Heart right ventricle (tissue), 16 donors: ENCODE measurements at regions not wholly inside any gene's neighbourhood (a gene's known extent, or its start where the extent isn't known, plus 50 kb on each side); places are given as distances from the start of the nearest gene placed in this dataset.

ENCODE experiments used
- ATAC-seq, 8 donors: fragments of 200-7000 bp; cut with Tn5 transposase; one replicate each; pipeline ENCODE4 v1.9.1; 2020; ENCODE audit warnings: mild to moderate bottlenecking in 8 of 8, moderate library complexity in 8 of 8, moderate number of reproducible peaks in 1 of 8
- DNase-seq, 2 donors: peaks; one replicate each; pipeline ENCODE4 v3.0.0-alpha.2; 2020
- H3K27ac ChIP-seq, 10 donors: fragments of 200-600 bp; sonication (generic) in 2 of 10; one replicate each; pipeline versions ENCODE4 v1.5.0 to v1.8.0; 2020 to 2022; ENCODE audit warnings: mild to moderate bottlenecking in 3 of 10
- H3K27me3 ChIP-seq, 7 donors: fragments of 200-600 bp; one replicate each; pipeline ENCODE4 v1.8.0; 2021 to 2022; ENCODE audit warnings: mild to moderate bottlenecking in 2 of 7
- H3K36me3 ChIP-seq, 9 donors: fragments of 200-600 bp; sonication (generic) in 1 of 9; one replicate each; pipeline versions ENCODE4 v1.5.0 to v1.8.0; 2020 to 2022; ENCODE audit warnings: mild to moderate bottlenecking in 2 of 9
- H3K4me1 ChIP-seq, 9 donors: fragments of 200-600 bp; sonication (generic) in 1 of 9; one replicate each; pipeline versions ENCODE4 v1.5.0 to v1.8.0; 2020 to 2022; ENCODE audit warnings: mild to moderate bottlenecking in 4 of 9
- H3K4me3 ChIP-seq, 10 donors: fragments of 200-600 bp; sonication (generic) in 2 of 10; one replicate each; pipeline versions ENCODE4 v1.5.0 to v1.8.0; 2020 to 2022; ENCODE audit warnings: mild to moderate bottlenecking in 7 of 10, moderate library complexity in 2 of 10
- H3K9me3 ChIP-seq, 11 donors: fragments of 200-600 bp in 10 of 11; sonication (generic) in 2 of 11; one replicate each; pipeline versions ENCODE4 v1.5.0 to v1.8.0; 2013 to 2022; ENCODE audit warnings: mild to moderate bottlenecking in 2 of 11, control low read depth in 1 of 11, moderate library complexity in 1 of 11
- CTCF ChIP-seq, 9 donors: fragments of 200-600 bp; sonication (generic) in 2 of 9; IDR thresholded peaks; one replicate each; pipeline versions ENCODE4 v1.5.0 to v1.8.0; 2021 to 2022; ENCODE audit warnings: antibody characterized with exemption in 9 of 9, mild to moderate bottlenecking in 5 of 9, moderate library complexity in 1 of 9
- whole genome bisulfite sequencing, 2 donors: extraction: QIAGEN DNeasy Blood & Tissue Kit; methylation state at CpG; one replicate each; pipeline ENCODE4 v1.1.7; 2013; ENCODE audit warnings: inconsistent platforms in 1 of 2; 5-methylcytosine and 5-hydroxymethylcytosine counted together
- intact Hi-C, 10 donors: fragments of 100-400 bp; cut with DNase I; formaldehyde crosslinking; loops; one replicate each; pipeline versions ENCODE4 v1.11.1 to v1.14.2; 2022
- donor health status: Arrhythmogenic right ventricular cardiomyopathy.
- donor health status: ischemic (EF 13 %, LVEDD 7.1; RV severe dilation, severe dysfunction).
- donor health status: healthy with polysubstance abuse.
- donor health status: DM: no; HTN: yes; CAD: no.
- donor health status: DM: no; HTN: no; CAD: no.
- donor health status: ischemic (EF 25% LVEDD 6.9; RV normal size, moderate dysfunction).
- donor health status: ischemic (EF 25% LVEDD 5.7; RV mildly dilated, moderate dysfunction).
- donor health status: healthy.
- donor health status: DM: yes; HTN: yes; CAD: no.
- donor health status: Ischemic cardiomyopathy.
- donor health status: ischemic (EF 35%, LVEDD 5.7; RV mildly dilated, moderate dysfunction).
- donor health status: nonischemic (EF 11% LVEDD 7.7; RV severe dilation, severe dysfunction).
- donor health status: DM: yes; HTN: yes; CAD: no.
- donor health status: PGD.
- donor health status: ischemic (EF 29% LVEDD 5.4; RV normal size, mild dysfunction).
- donor health status: nonischemic (EF 23%, LVEDD 6.1; RV moderate dilation, normal function).

- Histone ChIP-seq H3K4me1 (no peaks in the 10 kb centered on the region), H3K27me3 (peaks cover 0 to 38% (median 17%) of the 10 kb centered on the region in 7 donors), H3K36me3 (no peaks in the 10 kb centered on the region), H3K4me3 (no peak overlapping the region), H3K9me3 (no peaks in the 10 kb centered on the region), H3K27ac (no peak overlapping the region)
- intact Hi-C loops: no loop called here
- WGBS, 2 donors: 78 to 92% methylated on average over 1 of the region's 1 CpG
- no peak for ATAC-seq
- no peak for DNase-seq
- TF ChIP-seq CTCF (IDR thresholded peaks at IDR 0.05): no peak
These were observed 138.3 kb downstream of the ANXA2 start for GRCh38 chr15:60259469-60259868.

GRCh38 chr15:60264088-60264487 is 133.7 kb downstream of the ANXA2 start:
- no peak for ATAC-seq
- TF ChIP-seq CTCF (IDR thresholded peaks at IDR 0.05): no peak

GRCh38 chr15:60264566-60264965 is 133.2 kb downstream of the ANXA2 start:
- ATAC-seq: no peak
- no peak for TF ChIP-seq CTCF (IDR thresholded peaks at IDR 0.05)
- Histone ChIP-seq H3K27me3 (peaks cover 0 to 50% (median 19%) of the 10 kb centered on the region in 7 donors), H3K4me3 (no peak overlapping the region), H3K4me1 (no peaks in the 10 kb centered on the region), H3K9me3 (no peaks in the 10 kb centered on the region), H3K27ac (no peak overlapping the region), H3K36me3 (no peaks in the 10 kb centered on the region)
- intact Hi-C loops: no loop called here
- WGBS, 2 donors: 57 to 66% methylated on average over 4 of the region's 4 CpGs
- no peak for DNase-seq

More at GRCh38 chr15:60264088-60264487, 133.7 kb downstream of the ANXA2 start:
- intact Hi-C loops: no loop called here
- WGBS, 2 donors: 42 to 43% methylated on average over 4 of the region's 4 CpGs
- peaks cover 0 to 52% (median 21%) of the 10 kb centered on the region in 7 donors for H3K27me3 ChIP-seq
- H3K27ac ChIP-seq: no peak overlapping the region
- DNase-seq: no peak
- H3K36me3 ChIP-seq: no peaks in the 10 kb centered on the region
- no peaks in the 10 kb centered on the region for H3K9me3 ChIP-seq
- no peak overlapping the region for H3K4me3 ChIP-seq
- H3K4me1 ChIP-seq: no peaks in the 10 kb centered on the region

- ATAC-seq: no peak
- intact Hi-C loops: no loop called here
- peaks cover 0 to 46% (median 19%) of the 10 kb centered on the region in 7 donors for H3K27me3 ChIP-seq
These were observed 132.7 kb downstream of the ANXA2 start for GRCh38 chr15:60265057-60265456.

More at GRCh38 chr15:60265057-60265456, 132.7 kb downstream of the ANXA2 start:
- Histone ChIP-seq H3K4me1 (no peaks in the 10 kb centered on the region), H3K9me3 (no peaks in the 10 kb centered on the region), H3K4me3 (no peak overlapping the region), H3K27ac (no peak overlapping the region), H3K36me3 (no peaks in the 10 kb centered on the region)
- no peak for TF ChIP-seq CTCF (IDR thresholded peaks at IDR 0.05)
- no peak for DNase-seq
